Liver (tissue), 8 donors: ENCODE measurements at regions not wholly inside any gene's neighbourhood (a gene's known extent, or its start where the extent isn't known, plus 50 kb on each side); places are given as distances from the start of the nearest gene placed in this dataset.

Experiments
- DNase-seq: peaks from one replicate; pipeline ENCODE4 v3.0.0-alpha.2; 2017; ENCODE audit warnings: low spot score
- H3K27ac ChIP-seq, 2 donors: one replicate each; pipeline ENCODE4 v1.7.0; 2013; ENCODE audit warnings: inconsistent platforms in 2 of 2, low read length in 2 of 2, control low read depth in 1 of 2, low read depth in 1 of 2, mild to moderate bottlenecking in 1 of 2
- H3K27me3 ChIP-seq, 4 donors: one replicate each; pipeline versions ENCODE4 v1.6.1 to v1.7.0; 2013; ENCODE audit warnings: low read length in 3 of 4, inconsistent platforms in 1 of 4, mild to moderate bottlenecking in 1 of 4, moderate library complexity in 1 of 4; ENCODE audit not compliant: control insufficient read depth in 4 of 4, insufficient read depth in 4 of 4
- H3K36me3 ChIP-seq, 4 donors: one replicate each; pipeline versions ENCODE4 v1.6.1 to v1.7.0; 2013; ENCODE audit warnings: low read length in 3 of 4, mild to moderate bottlenecking in 3 of 4, low read depth in 1 of 4, moderate library complexity in 1 of 4; ENCODE audit not compliant: control insufficient read depth in 4 of 4, insufficient read depth in 3 of 4
- H3K4me1 ChIP-seq, 4 donors: one replicate each; pipeline versions ENCODE4 v1.6.1 to v1.7.0; 2013; ENCODE audit warnings: low read length in 3 of 4, mild to moderate bottlenecking in 3 of 4, moderate library complexity in 1 of 4; ENCODE audit not compliant: control insufficient read depth in 4 of 4, insufficient read depth in 4 of 4
- H3K4me3 ChIP-seq, 3 donors: one replicate each; pipeline versions ENCODE4 v1.6.1 to v1.7.0; 2013; ENCODE audit warnings: low read length in 3 of 3, control low read depth in 1 of 3, low read depth in 1 of 3, mild to moderate bottlenecking in 1 of 3
- H3K9ac ChIP-seq, 2 donors: one replicate each; pipeline ENCODE4 v1.7.0; 2013; ENCODE audit warnings: low read length in 2 of 2, mild to moderate bottlenecking in 2 of 2, moderate library complexity in 2 of 2, control low read depth in 1 of 2, low read depth in 1 of 2
- H3K9me3 ChIP-seq, 4 donors: one replicate each; pipeline versions ENCODE4 v1.6.1 to v1.7.0; 2013; ENCODE audit warnings: low read length in 3 of 4; ENCODE audit not compliant: control insufficient read depth in 4 of 4
- EGR1 ChIP-seq, 2 donors: IDR thresholded peaks; 2 replicates each; pipeline ENCODE4 v1.6.1; 2016 to 2018; ENCODE audit warnings: antibody characterized with exemption in 2 of 2, low read depth in 2 of 2
- FOXA1 ChIP-seq: IDR thresholded peaks from 2 replicates; pipeline ENCODE4 v1.6.1; 2016; ENCODE audit warnings: antibody characterized with exemption
- FOXA2 ChIP-seq: IDR thresholded peaks from 2 replicates; pipeline ENCODE4 v1.6.1; 2016; ENCODE audit warnings: antibody characterized with exemption
- GABPA ChIP-seq, 2 donors: IDR thresholded peaks in 1 of 2; conservative IDR thresholded peaks in 1 of 2; 2 replicates each; pipeline ENCODE4 v1.6.1; 2016; ENCODE audit warnings: antibody characterized with exemption in 2 of 2, mild to moderate bottlenecking in 1 of 2, moderate library complexity in 1 of 2
- HNF4A ChIP-seq, 2 donors: conservative IDR thresholded peaks; 2 replicates each; pipeline ENCODE4 v1.6.1; 2016; ENCODE audit warnings: antibody characterized with exemption in 2 of 2, mild to moderate bottlenecking in 2 of 2
- HNF4G ChIP-seq: IDR thresholded peaks from 2 replicates; pipeline ENCODE4 v1.6.1; 2016; ENCODE audit warnings: antibody characterized with exemption
- JUND ChIP-seq, 2 donors: IDR thresholded peaks; 2 replicates each; pipeline ENCODE4 v1.6.1; 2016; ENCODE audit warnings: antibody characterized with exemption in 2 of 2
- NR2F2 ChIP-seq: IDR thresholded peaks from 2 replicates; pipeline ENCODE4 v1.6.1; 2016; ENCODE audit warnings: antibody characterized with exemption
- RAD21 ChIP-seq, 2 donors: IDR thresholded peaks; 2 replicates each; pipeline ENCODE4 v1.6.1; 2016; ENCODE audit warnings: antibody characterized with exemption in 2 of 2, mild to moderate bottlenecking in 2 of 2
- SP1 ChIP-seq: IDR thresholded peaks from 2 replicates; pipeline ENCODE4 v1.6.1; 2018; ENCODE audit warnings: antibody characterized with exemption, mild to moderate bottlenecking
- TAF1 ChIP-seq: conservative IDR thresholded peaks from 2 replicates; pipeline ENCODE4 v1.6.1; 2016; ENCODE audit warnings: antibody characterized with exemption, mild to moderate bottlenecking
- YY1 ChIP-seq: IDR thresholded peaks from 2 replicates; pipeline ENCODE4 v1.6.1; 2016; ENCODE audit warnings: antibody characterized with exemption, mild to moderate bottlenecking
- WGBS: extraction: QIAGEN DNeasy Blood & Tissue Kit; methylation state at CpG from one replicate; pipeline ENCODE4 v1.1.7; 2013; 5-methylcytosine and 5-hydroxymethylcytosine counted together
- TF ChIP-seq, protein P1 (sequence below): fragments of 150-350 bp; IDR thresholded peaks from 2 replicates; pipeline ENCODE4 v1.5.1; 2017; ENCODE audit warnings: improper control_type of control experiment, low read depth, low read length; ENCODE audit not compliant: missing input control
- TF ChIP-seq, protein P2 (sequence below): IDR thresholded peaks from 2 replicates; pipeline ENCODE4 v1.6.1; 2016; ENCODE audit warnings: antibody characterized with exemption
- TF ChIP-seq, protein P3 (sequence below): IDR thresholded peaks from 2 replicates; pipeline ENCODE4 v1.6.1; 2016; ENCODE audit warnings: antibody characterized with exemption
- TF ChIP-seq, protein P4 (sequence below): IDR thresholded peaks from 2 replicates; pipeline ENCODE4 v1.6.1; 2016; ENCODE audit warnings: antibody characterized with exemption
- donor health status: healthy.
- donor health status: healthy.
- donor health status: healthy.
- donor health status: healthy.
- donor health status: healthy.

DNA sequence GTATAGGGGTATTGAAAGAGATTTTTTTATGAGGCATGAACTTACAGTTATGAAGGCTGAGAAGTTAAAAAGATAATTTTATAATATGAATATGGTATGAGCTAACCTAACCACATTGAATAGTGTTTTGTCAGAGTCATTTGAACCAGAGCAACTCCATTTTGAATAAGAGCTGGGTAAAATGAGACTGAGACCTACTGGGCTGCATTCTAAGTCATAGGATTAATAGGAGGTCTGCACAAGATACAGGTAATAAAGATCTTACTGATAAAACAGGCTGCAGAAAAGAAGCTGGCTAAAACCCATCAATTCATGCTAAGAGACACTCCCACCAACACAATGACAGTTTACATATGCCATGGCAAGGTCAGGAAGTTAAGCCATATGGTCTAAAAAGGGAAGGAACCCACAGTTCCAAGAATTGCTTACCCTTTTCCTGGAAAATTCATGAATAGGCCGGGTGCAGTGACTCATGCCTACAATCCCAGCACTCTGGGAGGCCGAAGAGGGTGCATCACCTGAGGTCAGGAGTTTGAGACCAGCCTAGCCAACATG lies 209.2 kb downstream of the TECRL start:
- WGBS = 56% methylated on average over 2 of the region's 2 CpGs

DNA sequence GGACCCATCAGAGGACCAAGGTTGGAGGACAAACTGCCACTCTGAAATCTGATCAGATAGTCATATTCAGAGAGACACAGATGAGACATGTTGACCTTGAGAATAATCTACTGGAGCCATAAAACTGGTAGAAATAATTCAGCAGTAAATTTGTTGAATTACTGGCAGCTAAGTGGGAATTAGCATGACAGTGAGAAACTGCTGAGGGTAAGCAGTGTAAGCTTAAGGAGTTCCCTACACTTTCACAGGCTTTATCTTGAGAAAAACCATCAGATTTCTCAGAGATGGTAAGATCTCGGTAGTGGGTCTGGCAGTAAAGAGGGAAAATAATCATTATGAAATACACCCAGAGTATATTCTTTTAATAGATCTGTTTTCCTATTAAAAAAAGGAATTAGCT lies 213.7 kb downstream of the TECRL start:
- DNase-seq = no peak
- Histone ChIP-seq H3K9me3 (no peaks in the 10 kb centered on the region), H3K36me3 (no peaks in the 10 kb centered on the region), H3K4me3 (no peak overlapping the region), H3K27ac (no peak overlapping the region), H3K27me3 (no peaks in the 10 kb centered on the region), H3K4me1 (no peaks in the 10 kb centered on the region), H3K9ac (no peak overlapping the region)
- 47% methylated on average over 1 of the region's 1 CpG for WGBS
- TF ChIP-seq EGR1 (IDR thresholded peaks at IDR 0.05; ENCODE audit: low read depth in 2 of 2) = no peak

More for the DNA sequence above, 209.2 kb downstream of the TECRL start:
- TF ChIP-seq FOXA1 (no peak), GABPA (IDR thresholded peaks at IDR 0.05 in 1 of 2, conservative IDR thresholded peaks at IDR 0.05 in 1 of 2) (no peak), TAF1 (no peak), SP1 (no peak), RAD21 (IDR thresholded peaks at IDR 0.05) (no peak), EGR1 (IDR thresholded peaks at IDR 0.05; ENCODE audit: low read depth in 2 of 2) (no peak), HNF4A (conservative IDR thresholded peaks at IDR 0.05) (no peak), YY1 (no peak), HNF4G (no peak), JUND (IDR thresholded peaks at IDR 0.05) (no peak), FOXA2 (no peak), NR2F2 (no peak)
- TF ChIP-seq, protein P1, sequence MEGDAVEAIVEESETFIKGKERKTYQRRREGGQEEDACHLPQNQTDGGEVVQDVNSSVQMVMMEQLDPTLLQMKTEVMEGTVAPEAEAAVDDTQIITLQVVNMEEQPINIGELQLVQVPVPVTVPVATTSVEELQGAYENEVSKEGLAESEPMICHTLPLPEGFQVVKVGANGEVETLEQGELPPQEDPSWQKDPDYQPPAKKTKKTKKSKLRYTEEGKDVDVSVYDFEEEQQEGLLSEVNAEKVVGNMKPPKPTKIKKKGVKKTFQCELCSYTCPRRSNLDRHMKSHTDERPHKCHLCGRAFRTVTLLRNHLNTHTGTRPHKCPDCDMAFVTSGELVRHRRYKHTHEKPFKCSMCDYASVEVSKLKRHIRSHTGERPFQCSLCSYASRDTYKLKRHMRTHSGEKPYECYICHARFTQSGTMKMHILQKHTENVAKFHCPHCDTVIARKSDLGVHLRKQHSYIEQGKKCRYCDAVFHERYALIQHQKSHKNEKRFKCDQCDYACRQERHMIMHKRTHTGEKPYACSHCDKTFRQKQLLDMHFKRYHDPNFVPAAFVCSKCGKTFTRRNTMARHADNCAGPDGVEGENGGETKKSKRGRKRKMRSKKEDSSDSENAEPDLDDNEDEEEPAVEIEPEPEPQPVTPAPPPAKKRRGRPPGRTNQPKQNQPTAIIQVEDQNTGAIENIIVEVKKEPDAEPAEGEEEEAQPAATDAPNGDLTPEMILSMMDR = no peak
- TF ChIP-seq, protein P2, sequence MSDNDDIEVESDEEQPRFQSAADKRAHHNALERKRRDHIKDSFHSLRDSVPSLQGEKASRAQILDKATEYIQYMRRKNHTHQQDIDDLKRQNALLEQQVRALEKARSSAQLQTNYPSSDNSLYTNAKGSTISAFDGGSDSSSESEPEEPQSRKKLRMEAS = no peak
- TF ChIP-seq, protein P3, sequence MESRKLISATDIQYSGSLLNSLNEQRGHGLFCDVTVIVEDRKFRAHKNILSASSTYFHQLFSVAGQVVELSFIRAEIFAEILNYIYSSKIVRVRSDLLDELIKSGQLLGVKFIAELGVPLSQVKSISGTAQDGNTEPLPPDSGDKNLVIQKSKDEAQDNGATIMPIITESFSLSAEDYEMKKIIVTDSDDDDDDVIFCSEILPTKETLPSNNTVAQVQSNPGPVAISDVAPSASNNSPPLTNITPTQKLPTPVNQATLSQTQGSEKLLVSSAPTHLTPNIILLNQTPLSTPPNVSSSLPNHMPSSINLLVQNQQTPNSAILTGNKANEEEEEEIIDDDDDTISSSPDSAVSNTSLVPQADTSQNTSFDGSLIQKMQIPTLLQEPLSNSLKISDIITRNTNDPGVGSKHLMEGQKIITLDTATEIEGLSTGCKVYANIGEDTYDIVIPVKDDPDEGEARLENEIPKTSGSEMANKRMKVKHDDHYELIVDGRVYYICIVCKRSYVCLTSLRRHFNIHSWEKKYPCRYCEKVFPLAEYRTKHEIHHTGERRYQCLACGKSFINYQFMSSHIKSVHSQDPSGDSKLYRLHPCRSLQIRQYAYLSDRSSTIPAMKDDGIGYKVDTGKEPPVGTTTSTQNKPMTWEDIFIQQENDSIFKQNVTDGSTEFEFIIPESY = no peak
- Histone ChIP-seq H3K9me3 (no peaks in the 10 kb centered on the region), H3K4me3 (no peak overlapping the region), H3K36me3 (no peaks in the 10 kb centered on the region), H3K27me3 (no peaks in the 10 kb centered on the region), H3K9ac (no peak overlapping the region), H3K27ac (no peak overlapping the region), H3K4me1 (no peaks in the 10 kb centered on the region)
- DNase-seq = no peak

DNA sequence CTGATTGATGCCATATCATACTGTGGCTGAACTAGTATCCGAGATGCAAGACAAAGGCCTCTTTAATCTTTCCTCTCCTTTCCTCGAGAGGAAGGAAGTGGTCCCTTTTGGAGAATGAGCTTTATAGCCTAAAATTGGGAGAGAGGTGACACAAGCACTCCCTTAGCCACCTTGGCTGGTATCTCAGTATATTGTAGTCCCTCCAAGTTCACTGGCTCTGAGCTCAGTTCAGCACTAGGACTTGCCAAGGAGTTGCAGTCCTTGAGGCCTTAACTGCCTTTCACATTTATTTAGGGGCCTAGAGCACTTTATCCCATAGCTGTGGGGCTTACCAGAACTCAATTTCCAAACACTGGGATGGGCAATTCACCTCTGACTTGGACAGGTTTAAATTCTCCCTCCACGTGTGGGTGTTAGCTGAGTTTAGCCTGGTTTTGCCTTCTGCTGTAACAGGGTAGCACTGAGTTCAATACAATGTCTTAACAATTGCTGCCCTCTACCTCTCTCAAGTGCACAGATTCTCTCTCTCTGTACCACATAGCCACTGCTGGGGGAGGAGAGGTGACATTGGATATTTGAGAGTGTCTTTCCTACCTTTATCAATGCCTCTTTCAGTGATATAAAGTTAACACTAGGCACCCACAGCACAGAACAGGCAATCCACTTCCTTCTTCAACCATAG lies 216.4 kb downstream of the TECRL start:
- Histone ChIP-seq H3K9me3 (no peaks in the 10 kb centered on the region), H3K4me1 (no peaks in the 10 kb centered on the region), H3K36me3 (no peaks in the 10 kb centered on the region), H3K27ac (no peak overlapping the region), H3K27me3 (no peaks in the 10 kb centered on the region), H3K4me3 (no peak overlapping the region), H3K9ac (no peak overlapping the region)
- TF ChIP-seq, protein P4, sequence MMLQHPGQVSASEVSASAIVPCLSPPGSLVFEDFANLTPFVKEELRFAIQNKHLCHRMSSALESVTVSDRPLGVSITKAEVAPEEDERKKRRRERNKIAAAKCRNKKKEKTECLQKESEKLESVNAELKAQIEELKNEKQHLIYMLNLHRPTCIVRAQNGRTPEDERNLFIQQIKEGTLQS = no peak
- TF ChIP-seq EGR1 (IDR thresholded peaks at IDR 0.05; ENCODE audit: low read depth in 2 of 2) = no peak
- no peak for TF ChIP-seq FOXA1
- 48% methylated on average over 3 of the region's 3 CpGs for WGBS
- no peak for DNase-seq
